Fibroblast of lung (primary cell): ENCODE measurements at regions not wholly inside any gene's neighbourhood (a gene's known extent, or its start where the extent isn't known, plus 50 kb on each side); places are given as distances from the start of the nearest gene placed in this dataset.

ENCODE experiments used
- DNase-seq, 2 donors: peaks; one replicate each; pipeline versions ENCODE4 v3.0.0 to v3.0.0-alpha.2; 2010; ENCODE audit warnings: low read depth in 2 of 2
- H2AFZ ChIP-seq: 2 replicates; pipeline ENCODE4 v1.5.1; 2012; ENCODE audit warnings: low read length, control low read depth, inconsistent platforms
- H3K27ac ChIP-seq: 2 replicates; pipeline ENCODE4 v1.5.1; 2011; ENCODE audit warnings: low read length, control low read depth; ENCODE audit not compliant: insufficient read depth
- H3K27me3 ChIP-seq: 2 replicates; pipeline ENCODE4 v1.5.1; 2011; ENCODE audit warnings: mild to moderate bottlenecking, low read length; ENCODE audit not compliant: control insufficient read depth, insufficient read depth
- H3K36me3 ChIP-seq: 2 replicates; pipeline ENCODE4 v1.5.1; 2011; ENCODE audit warnings: low read length; ENCODE audit not compliant: control insufficient read depth, insufficient read depth
- H3K4me1 ChIP-seq: 2 replicates; pipeline ENCODE4 v1.5.1; 2011; ENCODE audit warnings: low read length; ENCODE audit not compliant: control insufficient read depth, insufficient read depth; ENCODE audit errors: extremely low read depth
- H3K4me2 ChIP-seq: 2 replicates; pipeline ENCODE4 v1.5.1; 2011; ENCODE audit warnings: low read length, control low read depth; ENCODE audit not compliant: insufficient read depth; ENCODE audit errors: extremely low read depth
- H3K4me3 ChIP-seq, 4 experiments: fragments of 200-600 bp in 1 of 4; sonication (generic) in 1 of 4; replicated peaks in 1 of 4; 2 replicates each; pipeline ENCODE4 v1.5.1; 2011 to 2016; ENCODE audit warnings: low read length in 4 of 4, low read depth in 3 of 4, mild to moderate bottlenecking in 3 of 4, control low read depth in 2 of 4, inconsistent platforms in 1 of 4, mixed read lengths in 1 of 4; ENCODE audit not compliant: insufficient read depth in 1 of 4; ENCODE audit errors: control extremely low read depth in 1 of 4
- H3K79me2 ChIP-seq: 2 replicates; pipeline ENCODE4 v1.5.1; 2012; ENCODE audit warnings: mild to moderate bottlenecking, low read length, inconsistent platforms; ENCODE audit not compliant: control insufficient read depth, insufficient read depth
- H3K9ac ChIP-seq: 2 replicates; pipeline ENCODE4 v1.5.1; 2011; ENCODE audit warnings: mild to moderate bottlenecking, low read length, control low read depth; ENCODE audit not compliant: insufficient read depth
- H3K9me3 ChIP-seq: 2 replicates; pipeline ENCODE4 v1.5.1; 2012; ENCODE audit warnings: low read depth, low read length; ENCODE audit not compliant: control insufficient read depth, insufficient read depth
- H4K20me1 ChIP-seq: 2 replicates; pipeline ENCODE4 v1.5.1; 2011; ENCODE audit warnings: low read length; ENCODE audit not compliant: control insufficient read depth, insufficient read depth; ENCODE audit errors: extremely low read depth
- EZH2 ChIP-seq: IDR thresholded peaks from 2 replicates; pipeline ENCODE4 v1.5.1; 2012; ENCODE audit warnings: low read length, control low read depth, mild to moderate bottlenecking; ENCODE audit errors: missing control alignments
- TF ChIP-seq, protein P1 (sequence below), 2 donors: IDR thresholded peaks in 1 of 2; conservative IDR thresholded peaks in 1 of 2; 1 replicate in 1 of 2; 2 replicates in 1 of 2; pipeline ENCODE4 v1.5.1; 2011 to 2012; ENCODE audit warnings: low read length in 2 of 2, control low read depth in 1 of 2, inconsistent platforms in 1 of 2, low read depth in 1 of 2, mild to moderate bottlenecking in 1 of 2

DNA sequence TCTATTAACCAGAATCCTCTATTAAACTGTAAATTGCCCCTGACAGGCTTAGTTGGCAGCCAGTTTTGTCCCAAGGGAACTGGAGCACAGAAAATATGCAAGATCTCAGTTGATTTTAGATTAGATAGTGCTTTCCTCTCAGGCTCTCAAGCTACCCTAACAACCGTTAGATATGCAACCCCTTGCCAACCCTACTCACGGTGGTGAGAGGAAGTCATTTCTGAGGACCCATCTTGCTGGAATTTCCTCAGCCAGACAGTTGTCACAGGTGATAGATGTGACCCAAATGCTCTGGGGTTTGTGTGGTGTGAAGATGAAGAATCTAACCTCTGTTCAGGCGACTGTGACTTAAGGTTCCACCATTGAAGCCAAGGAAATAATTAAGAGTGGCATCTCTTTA, 447.1 kb downstream of the MID1IP1 start:
- Histone ChIP-seq H4K20me1 (no peaks in the 10 kb centered on the region), H3K4me3 (no peak overlapping the region), H3K4me2 (no peak overlapping the region), H3K9me3 (no peaks in the 10 kb centered on the region), H3K79me2 (no peaks in the 10 kb centered on the region), H3K27ac (no peak overlapping the region), H3K36me3 (no peaks in the 10 kb centered on the region), H3K27me3 (no peaks in the 10 kb centered on the region), H3K9ac (no peak overlapping the region), H2AFZ (no peak overlapping the region), H3K4me1 (no peaks in the 10 kb centered on the region)
- no peak for DNase-seq
- no peak for TF ChIP-seq EZH2
- TF ChIP-seq, protein P1, sequence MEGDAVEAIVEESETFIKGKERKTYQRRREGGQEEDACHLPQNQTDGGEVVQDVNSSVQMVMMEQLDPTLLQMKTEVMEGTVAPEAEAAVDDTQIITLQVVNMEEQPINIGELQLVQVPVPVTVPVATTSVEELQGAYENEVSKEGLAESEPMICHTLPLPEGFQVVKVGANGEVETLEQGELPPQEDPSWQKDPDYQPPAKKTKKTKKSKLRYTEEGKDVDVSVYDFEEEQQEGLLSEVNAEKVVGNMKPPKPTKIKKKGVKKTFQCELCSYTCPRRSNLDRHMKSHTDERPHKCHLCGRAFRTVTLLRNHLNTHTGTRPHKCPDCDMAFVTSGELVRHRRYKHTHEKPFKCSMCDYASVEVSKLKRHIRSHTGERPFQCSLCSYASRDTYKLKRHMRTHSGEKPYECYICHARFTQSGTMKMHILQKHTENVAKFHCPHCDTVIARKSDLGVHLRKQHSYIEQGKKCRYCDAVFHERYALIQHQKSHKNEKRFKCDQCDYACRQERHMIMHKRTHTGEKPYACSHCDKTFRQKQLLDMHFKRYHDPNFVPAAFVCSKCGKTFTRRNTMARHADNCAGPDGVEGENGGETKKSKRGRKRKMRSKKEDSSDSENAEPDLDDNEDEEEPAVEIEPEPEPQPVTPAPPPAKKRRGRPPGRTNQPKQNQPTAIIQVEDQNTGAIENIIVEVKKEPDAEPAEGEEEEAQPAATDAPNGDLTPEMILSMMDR (conservative IDR thresholded peaks at IDR 0.05 in 1 of 2, IDR thresholded peaks at IDR 0.05 in 1 of 2; ENCODE audit: low read depth in 1 of 2, low read length in 2 of 2) = no peak

DNA sequence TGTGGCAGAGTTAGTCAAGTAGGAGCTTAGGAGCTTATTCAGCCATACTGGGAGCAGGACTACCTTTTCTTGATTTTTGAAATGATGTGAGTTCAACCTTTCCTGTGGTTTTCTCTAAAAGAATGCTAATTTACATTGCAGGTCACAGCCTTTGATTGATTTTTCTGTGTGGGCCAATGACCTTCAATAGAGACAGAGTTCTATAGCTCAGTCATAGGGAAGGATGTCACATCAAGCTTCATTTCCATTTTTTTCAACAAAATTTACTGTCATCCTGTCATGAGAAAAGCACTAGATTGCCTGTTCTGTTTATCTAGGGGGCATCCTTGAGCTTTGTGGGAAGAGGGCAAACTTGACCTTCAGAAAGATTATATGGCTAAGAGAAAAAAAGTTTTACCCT, 448.7 kb downstream of the MID1IP1 start:
- TF ChIP-seq EZH2 = no peak
- TF ChIP-seq, protein P1 (conservative IDR thresholded peaks at IDR 0.05 in 1 of 2, IDR thresholded peaks at IDR 0.05 in 1 of 2; ENCODE audit: low read depth in 1 of 2, low read length in 2 of 2) = no peak
- Histone ChIP-seq H3K27ac (no peak overlapping the region), H3K36me3 (no peaks in the 10 kb centered on the region), H3K4me2 (no peak overlapping the region), H3K4me1 (no peaks in the 10 kb centered on the region), H3K9me3 (no peaks in the 10 kb centered on the region), H2AFZ (no peak overlapping the region), H4K20me1 (no peaks in the 10 kb centered on the region), H3K4me3 (no peak overlapping the region), H3K9ac (no peak overlapping the region), H3K79me2 (no peaks in the 10 kb centered on the region), H3K27me3 (no peaks in the 10 kb centered on the region)
- DNase-seq = no peak

DNA sequence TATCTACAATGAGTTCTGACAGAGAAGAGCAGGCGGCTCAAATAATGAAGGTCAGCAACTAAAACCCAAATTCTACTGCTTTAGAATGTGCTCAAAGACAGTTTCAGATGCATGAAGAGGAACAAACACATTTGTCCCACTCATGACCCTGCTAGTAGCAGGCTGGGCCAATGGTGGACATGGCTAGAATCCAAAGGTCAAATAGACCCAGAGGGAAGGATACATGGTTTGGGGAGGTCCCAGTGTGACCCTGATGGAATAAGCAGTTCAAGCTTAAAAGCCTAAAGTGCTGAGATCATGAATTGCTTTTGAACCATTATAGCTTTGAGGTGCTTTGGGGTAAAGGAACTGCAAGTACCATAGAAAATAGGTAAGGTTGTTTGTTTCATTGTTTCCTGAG, 450.7 kb downstream of the MID1IP1 start:
- Histone ChIP-seq H3K9ac (no peak overlapping the region), H2AFZ (no peak overlapping the region), H4K20me1 (no peaks in the 10 kb centered on the region), H3K9me3 (no peaks in the 10 kb centered on the region), H3K4me3 (no peak overlapping the region), H3K4me2 (no peak overlapping the region), H3K79me2 (no peaks in the 10 kb centered on the region), H3K27ac (no peak overlapping the region), H3K36me3 (no peaks in the 10 kb centered on the region), H3K27me3 (no peaks in the 10 kb centered on the region), H3K4me1 (no peaks in the 10 kb centered on the region)
- no peak for TF ChIP-seq EZH2
- TF ChIP-seq, protein P1 (conservative IDR thresholded peaks at IDR 0.05 in 1 of 2, IDR thresholded peaks at IDR 0.05 in 1 of 2; ENCODE audit: low read depth in 1 of 2, low read length in 2 of 2) = no peak
- no peak for DNase-seq
